Mucosa of rectum (tissue), 2 donors: ENCODE measurements at regions not wholly inside any gene's neighbourhood (a gene's known extent, or its start where the extent isn't known, plus 50 kb on each side); places are given as distances from the start of the nearest gene placed in this dataset.

Source experiments
- H3K27ac ChIP-seq, 2 donors: one replicate each; pipeline ENCODE4 v1.7.0; 2013; ENCODE audit warnings: inconsistent platforms in 2 of 2, low read depth in 2 of 2, low read length in 2 of 2
- H3K27me3 ChIP-seq, 2 donors: one replicate each; pipeline ENCODE4 v1.7.0; 2013; ENCODE audit warnings: low read length in 2 of 2; ENCODE audit not compliant: control insufficient read depth in 2 of 2, insufficient read depth in 2 of 2
- H3K36me3 ChIP-seq, 2 donors: one replicate each; pipeline ENCODE4 v1.7.0; 2013; ENCODE audit warnings: low read length in 2 of 2; ENCODE audit not compliant: control insufficient read depth in 2 of 2, insufficient read depth in 2 of 2
- H3K4me1 ChIP-seq, 2 donors: one replicate each; pipeline ENCODE4 v1.7.0; 2013; ENCODE audit warnings: low read length in 2 of 2, mild to moderate bottlenecking in 1 of 2; ENCODE audit not compliant: control insufficient read depth in 2 of 2, insufficient read depth in 2 of 2
- H3K4me3 ChIP-seq, 2 donors: one replicate each; pipeline ENCODE4 v1.7.0; 2013; ENCODE audit warnings: low read length in 2 of 2
- H3K9ac ChIP-seq, 2 donors: one replicate each; pipeline ENCODE4 v1.7.0; 2013; ENCODE audit warnings: low read length in 2 of 2, low read depth in 1 of 2, mild to moderate bottlenecking in 1 of 2
- H3K9me3 ChIP-seq, 2 donors: one replicate each; pipeline ENCODE4 v1.7.0; 2013; ENCODE audit warnings: low read length in 2 of 2; ENCODE audit not compliant: control insufficient read depth in 2 of 2
- donor health status: healthy.
- donor health status: Normal muscosa, but diverticular disease.

DNA sequence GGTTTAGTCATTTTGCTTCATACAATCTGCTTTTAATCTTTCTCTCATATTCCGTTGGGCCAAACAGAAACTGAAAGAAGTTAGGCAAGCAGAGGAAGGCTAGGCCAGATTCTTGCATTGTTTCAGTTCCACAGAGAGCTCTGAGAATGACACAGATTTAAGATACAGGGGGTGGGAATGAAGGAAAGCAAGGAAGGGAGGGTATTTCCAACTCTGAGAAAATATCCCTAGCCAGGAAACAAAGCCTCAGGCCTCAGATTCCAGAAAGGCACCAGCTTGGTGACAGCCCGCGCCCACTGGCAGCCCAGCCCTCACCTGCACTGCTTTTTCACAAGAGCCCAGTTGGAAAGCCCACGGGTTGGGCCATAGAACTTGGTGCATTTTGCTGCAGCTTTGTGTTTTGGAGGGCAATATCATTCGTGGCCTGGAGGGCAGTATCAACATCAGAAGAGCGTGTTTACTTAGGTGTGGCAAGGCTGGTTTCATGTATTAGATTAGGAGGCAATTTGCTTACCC is 63.5 kb downstream of the ENC1 start:
- Histone ChIP-seq H3K4me1 (peaks cover 30 to 31% of the 10 kb centered on the region in 2 donors), H3K27me3 (no peaks in the 10 kb centered on the region), H3K27ac (peak overlapping the region; percentile 83 to 87), H3K9ac (peak overlapping the region; percentile 41 to 61), H3K9me3 (no peaks in the 10 kb centered on the region), H3K36me3 (no peaks in the 10 kb centered on the region), H3K4me3 (peak overlapping the region; percentile 60 to 67)

DNA sequence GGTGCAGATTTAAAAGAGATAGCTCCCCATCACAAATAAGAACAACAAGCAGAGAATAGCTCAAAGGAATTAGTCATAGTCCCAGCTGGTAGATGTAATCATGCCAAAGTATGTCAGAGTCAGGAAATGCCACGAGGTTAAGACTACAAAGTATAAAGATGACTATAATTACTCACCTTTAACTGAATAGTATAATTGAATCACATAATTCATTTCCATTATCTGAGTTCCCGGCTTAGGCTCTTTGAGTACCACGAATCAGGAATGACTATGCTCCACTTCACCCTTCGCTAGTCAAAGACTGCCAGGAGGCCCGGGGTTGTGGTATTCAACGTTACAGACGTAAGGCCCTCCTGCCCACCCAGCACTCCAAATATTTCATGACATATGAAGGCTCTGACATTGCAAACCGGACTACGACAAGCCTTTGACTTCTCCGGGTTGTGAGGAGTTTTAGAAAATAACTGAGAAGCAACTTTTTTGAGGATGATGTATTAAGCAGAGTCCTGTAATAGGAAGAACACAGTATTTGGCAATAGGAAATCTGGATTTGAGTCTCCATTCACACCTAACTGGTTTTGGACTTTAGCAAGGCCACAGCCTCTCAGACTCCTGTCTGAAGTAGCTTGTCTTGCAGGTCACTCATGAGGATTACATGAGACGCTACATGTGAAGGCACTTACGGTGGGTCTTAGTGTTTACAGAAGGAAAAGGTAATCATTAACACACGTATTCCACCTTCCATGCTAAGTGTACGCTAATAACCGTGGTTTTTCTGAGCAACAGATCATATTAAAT is 64.6 kb downstream of the ENC1 start:
- peaks cover 24 to 27% of the 10 kb centered on the region in 2 donors for H3K4me1 ChIP-seq
- no peaks in the 10 kb centered on the region for H3K36me3 ChIP-seq
- no peak overlapping the region for H3K4me3 ChIP-seq
- H3K9ac ChIP-seq: no peak overlapping the region
- H3K27me3 ChIP-seq: no peaks in the 10 kb centered on the region
- no peaks in the 10 kb centered on the region for H3K9me3 ChIP-seq
- H3K27ac ChIP-seq: peak overlapping the region in 1 of 2 donors; percentile 21

DNA sequence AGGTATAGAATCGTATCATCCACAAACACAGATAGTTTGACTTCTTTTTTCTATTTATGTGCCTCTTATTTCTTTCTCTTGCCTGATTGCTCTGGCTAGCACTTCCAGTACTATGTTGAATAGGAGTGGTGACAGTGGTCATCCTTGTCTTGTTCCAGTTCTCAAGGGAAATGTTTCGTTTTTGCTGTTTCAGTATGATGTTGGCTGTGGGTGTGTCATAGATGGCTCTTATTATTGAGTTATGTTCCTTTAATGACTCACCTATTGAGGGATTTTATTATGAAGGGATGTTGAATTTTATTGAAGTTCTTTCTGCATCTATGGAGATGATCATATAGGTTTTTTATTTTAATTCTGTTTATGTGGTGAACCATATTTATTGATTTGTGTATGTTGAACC is 70.3 kb downstream of the ENC1 start:
- Histone ChIP-seq H3K4me3 (no peak overlapping the region), H3K27ac (no peak overlapping the region), H3K4me1 (peaks cover 0 to 6% of the 10 kb centered on the region in 2 donors), H3K27me3 (no peaks in the 10 kb centered on the region), H3K9me3 (no peaks in the 10 kb centered on the region), H3K9ac (no peak overlapping the region), H3K36me3 (no peaks in the 10 kb centered on the region)

DNA sequence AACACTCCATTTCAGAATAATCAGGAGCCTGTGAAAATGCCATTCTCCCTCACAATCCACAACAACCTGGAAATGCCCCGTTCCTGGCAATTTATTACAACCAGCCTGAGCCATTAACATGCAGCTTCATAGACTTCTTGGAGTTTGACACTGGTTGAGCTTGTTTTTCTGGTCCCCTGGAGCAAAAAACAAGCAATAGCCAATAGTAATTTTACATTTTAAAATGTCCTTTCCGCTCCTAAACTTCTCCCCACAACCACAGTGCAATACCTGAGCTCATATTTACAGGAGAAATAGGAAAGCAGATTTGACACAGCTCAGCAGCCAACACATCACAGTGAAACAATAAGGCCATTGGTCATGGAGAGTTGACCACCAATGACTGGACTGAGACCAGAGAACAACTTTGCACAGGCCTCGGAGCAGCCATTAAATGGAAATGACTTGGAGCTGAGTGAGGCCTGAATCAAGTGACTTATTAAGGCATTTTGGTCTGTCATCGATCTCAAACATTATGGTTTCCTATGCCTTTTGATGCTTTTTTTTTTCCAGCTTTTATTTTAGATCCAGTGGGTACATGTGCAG is 73.0 kb downstream of the ENC1 start:
- Histone ChIP-seq H3K9ac (no peak overlapping the region), H3K4me3 (no peak overlapping the region), H3K27me3 (no peaks in the 10 kb centered on the region), H3K4me1 (peaks cover 0 to 6% of the 10 kb centered on the region in 2 donors), H3K36me3 (no peaks in the 10 kb centered on the region), H3K9me3 (no peaks in the 10 kb centered on the region), H3K27ac (no peak overlapping the region)

DNA sequence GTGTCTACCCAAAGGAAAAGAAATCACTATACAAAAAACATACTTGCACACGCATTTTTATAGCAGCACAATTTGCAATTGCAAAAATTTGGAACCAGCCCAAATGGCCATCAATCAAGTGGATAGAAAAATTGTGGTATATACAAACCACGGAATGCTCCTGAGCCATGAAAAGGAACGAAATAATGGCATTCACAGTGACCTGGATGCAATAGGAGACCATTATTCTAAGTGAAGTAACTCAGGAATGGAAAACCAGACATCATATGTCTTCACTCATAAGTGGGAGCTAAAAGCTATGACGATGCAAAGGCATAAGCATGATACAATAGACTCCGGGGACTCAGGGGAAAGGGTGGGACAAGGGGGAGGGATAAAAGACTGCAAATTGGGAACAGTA is 78.4 kb downstream of the ENC1 start:
- peaks cover 0 to under 1% of the 10 kb centered on the region in 2 donors for H3K4me1 ChIP-seq
- H3K9me3 ChIP-seq: no peaks in the 10 kb centered on the region
- no peaks in the 10 kb centered on the region for H3K36me3 ChIP-seq
- no peak overlapping the region for H3K4me3 ChIP-seq
- no peak overlapping the region for H3K9ac ChIP-seq
- H3K27ac ChIP-seq: no peak overlapping the region
- no peaks in the 10 kb centered on the region for H3K27me3 ChIP-seq

DNA sequence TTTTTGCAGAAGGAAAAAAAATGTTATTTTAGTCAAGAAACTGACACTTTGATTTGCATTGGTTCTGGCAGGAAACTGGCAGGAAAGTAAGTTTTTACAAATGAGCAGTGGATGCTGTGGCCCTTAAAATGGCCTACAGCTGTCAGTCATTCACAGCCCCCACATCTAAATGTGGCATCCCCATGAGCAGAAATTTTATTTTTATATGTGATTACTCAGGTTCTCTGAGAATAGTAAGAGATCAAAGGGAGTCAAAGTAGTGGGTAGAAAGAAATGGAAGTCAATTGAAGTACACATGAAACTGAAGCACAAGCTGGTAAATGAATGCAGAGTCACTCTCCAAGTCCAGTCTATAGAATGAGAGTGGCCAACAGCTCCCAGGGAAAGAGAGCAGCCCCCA is 80.3 kb downstream of the ENC1 start:
- Histone ChIP-seq H3K4me1 (no peaks in the 10 kb centered on the region), H3K9me3 (no peaks in the 10 kb centered on the region), H3K27ac (no peak overlapping the region), H3K9ac (no peak overlapping the region), H3K36me3 (no peaks in the 10 kb centered on the region), H3K27me3 (no peaks in the 10 kb centered on the region), H3K4me3 (no peak overlapping the region)

DNA sequence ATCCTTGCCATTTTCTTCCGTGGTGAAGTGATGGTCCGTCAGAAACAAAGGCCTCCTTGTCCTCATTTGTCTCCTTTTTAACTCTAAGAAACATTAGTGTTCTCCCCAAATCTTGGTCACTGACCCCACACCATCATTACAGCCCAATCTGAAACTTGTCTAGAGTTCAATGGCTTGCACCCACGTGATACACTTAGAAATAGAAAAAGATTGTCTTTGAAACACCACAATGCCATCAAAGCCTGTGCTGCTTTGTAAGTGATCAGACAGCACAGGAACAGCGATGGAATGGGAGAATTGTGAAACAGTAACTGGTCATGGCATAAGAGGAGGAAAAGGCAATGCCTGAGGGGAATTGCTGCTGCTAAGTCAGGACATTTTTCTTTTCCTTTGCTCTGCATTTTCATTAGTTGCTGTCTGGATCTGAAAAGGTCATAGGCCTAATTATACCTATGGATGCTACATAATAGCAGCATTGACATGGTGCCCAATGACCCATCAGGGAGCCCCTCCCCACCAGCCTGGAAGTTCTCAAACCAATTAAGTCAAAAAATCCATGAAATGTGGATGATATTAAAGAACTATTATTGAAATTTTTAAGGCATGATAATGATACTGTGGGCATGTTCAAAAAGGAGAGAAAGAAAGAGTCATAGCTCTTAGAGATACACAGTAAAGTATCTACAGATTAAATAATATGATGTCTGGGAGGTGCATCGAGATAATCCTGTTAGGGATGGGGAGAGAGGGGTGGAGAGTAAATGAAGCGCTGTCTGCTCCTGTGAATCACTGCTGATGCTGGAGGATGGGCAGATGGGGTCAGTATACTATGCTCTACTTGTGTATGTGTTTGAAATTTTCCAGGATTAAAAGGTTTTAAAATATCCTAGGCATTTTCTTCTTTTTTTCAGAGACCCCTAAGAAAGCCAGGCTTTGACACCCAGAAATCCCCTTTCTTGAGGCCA is 83.6 kb downstream of the ENC1 start:
- Histone ChIP-seq H3K4me1 (no peaks in the 10 kb centered on the region), H3K27ac (no peak overlapping the region), H3K27me3 (no peaks in the 10 kb centered on the region), H3K9ac (no peak overlapping the region), H3K36me3 (no peaks in the 10 kb centered on the region), H3K9me3 (no peaks in the 10 kb centered on the region), H3K4me3 (no peak overlapping the region)

DNA sequence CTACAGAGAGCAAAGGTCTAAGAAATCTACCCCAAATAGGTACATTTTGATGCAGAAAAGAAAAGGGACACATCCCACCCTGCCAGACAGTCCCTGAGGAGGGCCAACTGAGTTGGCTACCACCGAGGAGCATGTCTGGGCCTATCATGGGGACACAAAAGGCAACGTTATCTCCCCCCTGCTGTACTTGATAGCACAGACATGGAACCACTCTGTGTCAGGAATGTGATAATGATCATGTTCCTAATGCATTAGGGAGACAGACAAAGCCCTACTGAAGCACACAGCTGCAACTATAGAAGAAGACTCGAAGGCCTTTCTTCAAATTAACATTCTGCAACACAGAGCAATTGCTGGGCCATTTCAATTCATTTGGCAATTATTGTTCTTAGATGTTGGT is 84.5 kb downstream of the ENC1 start:
- H3K4me1 ChIP-seq: no peaks in the 10 kb centered on the region
- H3K9me3 ChIP-seq: no peaks in the 10 kb centered on the region
- H3K27ac ChIP-seq: no peak overlapping the region
- no peaks in the 10 kb centered on the region for H3K27me3 ChIP-seq
- H3K36me3 ChIP-seq: no peaks in the 10 kb centered on the region
- H3K9ac ChIP-seq: no peak overlapping the region
- no peak overlapping the region for H3K4me3 ChIP-seq

DNA sequence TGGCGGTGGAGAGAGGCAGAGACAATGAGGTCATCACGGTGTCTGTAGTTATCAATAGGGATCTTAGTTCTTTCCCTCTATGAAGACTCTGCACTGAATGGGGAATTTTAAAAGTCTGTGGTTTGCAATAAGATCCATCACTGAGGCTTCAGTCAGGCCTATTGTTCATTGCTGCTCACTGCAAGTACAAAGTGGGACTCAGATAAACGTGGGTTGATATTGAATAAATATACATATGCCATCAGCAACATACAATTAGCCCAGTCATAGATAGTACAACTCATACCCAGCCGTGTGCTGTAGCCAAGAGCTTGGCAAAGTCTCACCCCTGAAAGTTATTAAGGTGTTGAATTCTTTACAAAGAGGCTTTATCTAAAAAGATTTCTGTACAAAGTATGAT is 88.4 kb downstream of the ENC1 start:
- H3K4me3 ChIP-seq: no peak overlapping the region
- no peak overlapping the region for H3K27ac ChIP-seq
- H3K9ac ChIP-seq: no peak overlapping the region
- no peaks in the 10 kb centered on the region for H3K4me1 ChIP-seq
- H3K9me3 ChIP-seq: no peaks in the 10 kb centered on the region
- H3K36me3 ChIP-seq: no peaks in the 10 kb centered on the region
- H3K27me3 ChIP-seq: no peaks in the 10 kb centered on the region

DNA sequence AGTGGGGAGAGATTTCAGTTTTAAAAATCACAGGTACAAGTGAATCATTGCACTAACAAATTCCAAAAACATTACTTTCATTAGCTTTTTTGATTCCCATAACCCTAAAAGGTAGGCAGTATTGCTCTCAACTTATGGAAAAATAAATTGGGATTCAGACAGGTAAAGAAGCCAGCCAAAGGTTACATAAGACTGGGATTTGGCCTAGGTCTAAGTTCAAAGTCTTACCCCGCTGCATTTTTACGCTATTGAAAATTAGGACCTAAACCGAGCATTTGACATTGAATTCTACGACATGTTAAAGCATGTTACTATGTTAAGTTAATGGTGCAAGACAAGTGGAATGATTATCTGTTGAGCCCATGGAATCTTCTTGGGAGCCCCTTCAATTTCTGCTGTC is 89.6 kb downstream of the ENC1 start:
- Histone ChIP-seq H3K36me3 (no peaks in the 10 kb centered on the region), H3K9me3 (no peaks in the 10 kb centered on the region), H3K27me3 (no peaks in the 10 kb centered on the region), H3K27ac (no peak overlapping the region), H3K9ac (no peak overlapping the region), H3K4me1 (no peaks in the 10 kb centered on the region), H3K4me3 (no peak overlapping the region)
